NCI-H1436 treated with DMSO at 0.1 percent for 48 hours (cell line): ENCODE measurements at regions not wholly inside any gene's neighbourhood (a gene's known extent, or its start where the extent isn't known, plus 50 kb on each side); places are given as distances from the start of the nearest gene placed in this dataset.

Experiments used
- DNase-seq: peaks from one replicate; lab custom pipeline; 2025; lab: John Stamatoyannopoulos, UW

- DNase-seq: no peak
Measured at GRCh38 chr3:72460205-72461174, 387.8 kb downstream of the SHQ1 start.

- DNase-seq: no peak
Measured at GRCh38 chr3:72459588-72459987, 388.7 kb downstream of the SHQ1 start.

GRCh38 chr3:72458375-72458774 lies 389.9 kb downstream of the SHQ1 start:
- no peak for DNase-seq

- DNase-seq: no peak
Measured at GRCh38 chr3:72454441-72454840, 393.8 kb downstream of the SHQ1 start.

GRCh38 chr3:72453706-72454105 lies 394.5 kb downstream of the SHQ1 start:
- no peak for DNase-seq

- no peak for DNase-seq
Measured at GRCh38 chr3:72452745-72453144, 395.5 kb downstream of the SHQ1 start.

GRCh38 chr3:72451841-72452240 lies 396.4 kb downstream of the SHQ1 start:
- no peak for DNase-seq

GRCh38 chr3:72449551-72449950 lies 398.7 kb downstream of the SHQ1 start:
- no peak for DNase-seq

GRCh38 chr3:72448858-72449257 lies 399.4 kb downstream of the SHQ1 start:
- DNase-seq: no peak

- no peak for DNase-seq
Measured at GRCh38 chr3:72448375-72448823, 399.8 kb downstream of the SHQ1 start.

- DNase-seq: no peak
Measured at GRCh38 chr3:72447059-72447946, 400.9 kb downstream of the SHQ1 start.

- DNase-seq: no peak
Measured at GRCh38 chr3:72446218-72447058, 401.8 kb downstream of the SHQ1 start, which contains the start of gene RYBP. TSS of gene RYBP (minus strand) at chr3:72446621.

- no peak for DNase-seq
Measured at GRCh38 chr3:72445827-72446217, 402.4 kb downstream of the SHQ1 start.

- DNase-seq: no peak
Measured at GRCh38 chr3:72444656-72445223, 403.5 kb downstream of the SHQ1 start.

- DNase-seq: no peak
Measured at GRCh38 chr3:72442759-72443158, 405.5 kb downstream of the SHQ1 start.

GRCh38 chr3:72441284-72441994 lies 406.8 kb downstream of the SHQ1 start:
- no peak for DNase-seq

GRCh38 chr3:72440491-72440890 lies 407.8 kb downstream of the SHQ1 start:
- no peak for DNase-seq

- no peak for DNase-seq
Measured at GRCh38 chr3:72439321-72440183, 408.7 kb downstream of the SHQ1 start.

GRCh38 chr3:72437661-72438406 lies 410.4 kb downstream of the SHQ1 start:
- no peak for DNase-seq
